ENCODE measurements at regions not wholly inside any gene's neighbourhood (a gene's known extent, or its start where the extent isn't known, plus 50 kb on each side); places are given as distances from the start of the nearest gene placed in this dataset.
"Not testable (repeated sequence)": the region's sequence is repeated elsewhere in the genome, so short reads cannot be mapped to it uniquely, and the experiment has no call there.

DNA sequence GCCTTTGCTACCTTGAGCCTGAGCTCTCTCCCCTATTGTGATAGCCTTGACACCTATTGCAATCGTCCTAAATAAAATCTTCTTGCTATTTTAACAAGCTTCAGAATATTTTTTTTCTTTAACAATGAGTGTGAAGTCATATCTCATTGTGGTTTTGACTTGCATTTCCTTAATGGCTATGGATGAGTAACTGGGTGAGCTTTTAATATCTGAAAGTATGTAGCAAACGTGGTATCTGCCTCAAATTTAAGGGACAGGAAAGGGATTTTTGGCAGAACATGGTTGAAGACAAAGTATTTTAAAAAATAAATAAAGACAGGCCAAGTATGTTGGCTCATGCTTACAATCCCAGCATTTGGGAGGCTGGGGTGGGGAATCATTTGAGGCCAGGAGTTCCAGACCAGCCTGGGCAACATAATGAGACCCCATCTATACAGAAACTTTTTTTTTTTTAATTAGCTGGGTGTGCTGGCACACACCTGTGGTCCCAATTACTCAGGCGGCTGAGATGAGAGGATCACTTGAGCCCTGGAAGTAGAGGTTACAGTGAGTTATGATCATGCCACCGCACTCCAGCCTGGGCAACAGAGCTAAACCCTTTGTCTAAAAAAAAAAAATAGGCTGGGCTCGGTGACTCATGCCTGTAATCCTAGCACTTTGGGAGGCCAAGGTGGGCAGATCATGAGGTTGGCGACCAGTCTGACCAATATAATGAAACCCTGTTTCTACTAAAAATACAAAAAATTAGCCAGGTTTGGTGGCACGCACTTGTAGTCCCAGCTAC lies 319.3 kb upstream of the NRP1 start:
- H3K4me1 Mint-ChIP-seq: no peaks in the 10 kb centered on the region
- no peak for ATAC-seq
- H3K27me3 Mint-ChIP-seq: no peaks in the 10 kb centered on the region
- H3K4me3 Mint-ChIP-seq: no peak overlapping the region
- H3K27ac Mint-ChIP-seq: no peak overlapping the region
- H3K36me3 Mint-ChIP-seq: no peaks in the 10 kb centered on the region
- peaks cover 11% of the 10 kb centered on the region for H3K9me3 Mint-ChIP-seq

DNA sequence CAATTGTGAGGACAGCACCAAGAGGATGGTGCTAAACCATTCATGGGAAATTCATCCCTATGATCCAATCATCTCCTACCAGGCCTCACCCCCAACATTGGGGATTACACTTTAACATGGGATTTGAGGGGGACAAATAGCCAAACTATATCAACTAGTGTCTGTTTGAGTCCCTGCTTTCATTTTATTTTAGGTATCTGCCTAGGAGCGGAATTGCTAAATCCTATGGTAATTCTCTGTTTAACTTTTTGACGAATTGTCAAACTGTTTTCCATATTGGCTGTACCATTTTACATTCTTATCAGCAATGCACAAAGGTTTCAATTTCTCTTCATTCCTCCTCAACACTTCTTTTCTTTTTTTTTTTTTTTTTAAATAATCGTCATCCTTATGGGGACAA lies 318.4 kb upstream of the NRP1 start:
- Mint-ChIP-seq H3K36me3 (no peaks in the 10 kb centered on the region), H3K9me3 (peaks cover 18% of the 10 kb centered on the region), H3K27ac (no peak overlapping the region)

DNA sequence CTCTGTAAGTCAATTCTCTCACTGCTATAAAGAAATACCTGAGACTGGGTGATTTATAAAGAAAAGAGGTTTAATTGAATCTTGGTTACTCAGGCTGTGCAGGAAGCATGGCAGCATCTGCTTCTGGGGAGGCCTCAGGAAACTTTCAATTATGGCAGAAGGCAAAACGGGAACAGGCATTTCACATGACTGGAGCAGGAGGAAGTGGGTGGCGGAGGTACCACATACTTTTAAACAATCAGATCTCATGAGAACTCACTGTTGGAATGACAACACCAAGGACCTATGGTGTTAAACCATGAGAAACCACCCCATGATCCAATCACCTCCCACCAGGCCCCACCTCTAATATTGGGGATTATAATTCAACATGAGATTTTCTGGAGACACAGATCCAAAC lies 315.7 kb upstream of the NRP1 start:
- peaks cover 18% of the 10 kb centered on the region for H3K9me3 Mint-ChIP-seq
- not testable (repeated sequence) for H3K4me1 Mint-ChIP-seq, H3K27me3 Mint-ChIP-seq, H3K36me3 Mint-ChIP-seq, H3K27ac Mint-ChIP-seq, ATAC-seq, H3K4me3 Mint-ChIP-seq

More for the DNA sequence above, 318.4 kb upstream of the NRP1 start:
- H3K4me3 Mint-ChIP-seq: no peak overlapping the region
- ATAC-seq: no peak
- H3K4me1 Mint-ChIP-seq: no peaks in the 10 kb centered on the region
- H3K27me3 Mint-ChIP-seq: no peaks in the 10 kb centered on the region

DNA sequence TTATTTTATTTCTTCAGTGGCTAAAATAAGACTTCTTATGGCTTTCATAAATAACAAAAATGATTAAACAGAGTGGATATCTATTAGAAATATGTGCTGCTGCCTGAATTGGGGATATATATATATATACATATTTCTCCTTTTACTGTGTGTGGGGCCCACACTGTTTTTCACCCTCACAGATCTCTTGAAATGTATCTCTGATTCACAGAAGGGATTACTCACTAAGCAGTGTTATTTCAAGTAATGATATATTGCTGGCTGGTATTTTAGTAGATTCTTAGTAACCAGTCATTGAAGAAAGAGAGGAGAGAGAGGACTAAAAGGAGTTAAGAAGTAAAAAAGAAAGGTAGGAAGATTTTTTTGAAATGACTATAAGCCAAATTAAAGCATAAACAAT lies 308.6 kb upstream of the NRP1 start:
- H3K4me3 Mint-ChIP-seq: no peak overlapping the region
- no peaks in the 10 kb centered on the region for H3K4me1 Mint-ChIP-seq
- peaks cover 7% of the 10 kb centered on the region for H3K9me3 Mint-ChIP-seq
- H3K27ac Mint-ChIP-seq: no peak overlapping the region
- no peak for ATAC-seq
- H3K36me3 Mint-ChIP-seq: no peaks in the 10 kb centered on the region
- no peaks in the 10 kb centered on the region for H3K27me3 Mint-ChIP-seq

DNA sequence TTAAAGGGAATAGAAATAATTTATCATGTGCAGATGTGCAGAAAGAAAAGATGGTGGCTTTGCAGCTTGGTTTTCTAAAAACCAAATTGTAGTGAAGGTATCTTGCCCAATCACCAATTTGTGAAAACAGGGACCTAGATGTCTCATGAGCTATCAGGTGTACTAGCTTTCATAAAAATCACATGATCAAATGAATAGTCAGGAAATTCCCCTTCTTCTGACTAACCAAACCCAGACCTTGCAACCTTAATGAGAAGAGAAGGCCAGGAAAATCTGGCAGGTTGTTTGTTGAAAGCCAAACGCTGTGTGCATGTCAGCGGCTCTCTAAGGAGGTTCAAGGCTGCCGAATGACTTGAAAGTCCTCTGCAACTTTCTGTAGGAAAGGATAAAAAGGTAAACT lies 304.4 kb upstream of the NRP1 start:
- ATAC-seq: no peak

DNA sequence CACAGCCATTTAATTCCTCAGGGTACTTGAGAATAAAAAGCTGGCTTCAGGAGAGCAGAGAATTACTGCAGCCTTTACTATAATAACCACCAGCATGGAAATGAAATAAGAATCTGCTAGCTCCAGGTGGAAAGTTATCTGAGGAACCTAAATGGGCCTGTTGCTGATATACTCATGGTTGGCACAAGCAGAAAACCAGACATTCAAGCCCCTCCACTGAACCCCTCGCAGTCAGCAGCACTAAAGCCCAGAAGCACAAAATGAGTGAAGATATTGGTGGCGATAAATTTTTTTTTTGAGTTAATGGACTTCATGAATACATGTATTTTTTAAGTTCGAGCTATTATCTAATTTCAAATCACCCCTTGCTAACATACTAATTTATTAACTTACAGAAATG lies 303.9 kb upstream of the NRP1 start:
- Mint-ChIP-seq H3K9me3 (peaks cover 6% of the 10 kb centered on the region), H3K4me3 (no peak overlapping the region), H3K27ac (no peak overlapping the region), H3K36me3 (no peaks in the 10 kb centered on the region), H3K27me3 (no peaks in the 10 kb centered on the region), H3K4me1 (no peaks in the 10 kb centered on the region)
- no peak for ATAC-seq

More for the DNA sequence above, 304.4 kb upstream of the NRP1 start:
- Mint-ChIP-seq H3K4me1 (no peaks in the 10 kb centered on the region), H3K36me3 (no peaks in the 10 kb centered on the region), H3K4me3 (no peak overlapping the region), H3K27me3 (no peaks in the 10 kb centered on the region), H3K27ac (no peak overlapping the region), H3K9me3 (peaks cover 8% of the 10 kb centered on the region)

DNA sequence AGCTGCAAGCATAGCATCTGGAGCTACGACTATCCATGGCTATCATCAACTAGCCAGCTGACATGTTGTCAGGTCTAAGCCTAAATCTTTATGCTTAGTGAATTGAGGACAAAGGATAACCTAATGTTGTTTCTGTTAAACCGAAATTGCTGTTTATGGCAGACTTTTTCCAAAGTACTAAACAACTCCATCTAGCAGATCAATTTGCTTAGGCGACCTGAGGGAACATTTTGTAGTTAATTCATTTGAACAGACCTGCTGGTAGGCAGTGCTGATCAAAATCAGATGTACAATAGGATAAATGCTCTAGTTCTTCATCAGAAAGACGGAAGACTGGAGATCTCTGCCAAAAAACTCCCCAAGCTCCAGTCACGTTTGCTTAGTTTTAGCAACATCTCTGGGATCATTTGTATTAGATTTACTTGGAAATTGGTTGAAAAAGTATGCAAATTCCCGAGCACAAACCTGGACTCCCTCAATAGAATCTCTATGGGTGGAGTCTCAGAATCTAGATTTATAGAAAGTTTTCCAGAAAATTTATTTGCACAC lies 301.6 kb upstream of the NRP1 start:
- no peaks in the 10 kb centered on the region for H3K4me1 Mint-ChIP-seq
- ATAC-seq: no peak
- no peaks in the 10 kb centered on the region for H3K27me3 Mint-ChIP-seq
- H3K9me3 Mint-ChIP-seq: peaks cover 6% of the 10 kb centered on the region
- H3K36me3 Mint-ChIP-seq: no peaks in the 10 kb centered on the region
- no peak overlapping the region for H3K4me3 Mint-ChIP-seq
- H3K27ac Mint-ChIP-seq: no peak overlapping the region

DNA sequence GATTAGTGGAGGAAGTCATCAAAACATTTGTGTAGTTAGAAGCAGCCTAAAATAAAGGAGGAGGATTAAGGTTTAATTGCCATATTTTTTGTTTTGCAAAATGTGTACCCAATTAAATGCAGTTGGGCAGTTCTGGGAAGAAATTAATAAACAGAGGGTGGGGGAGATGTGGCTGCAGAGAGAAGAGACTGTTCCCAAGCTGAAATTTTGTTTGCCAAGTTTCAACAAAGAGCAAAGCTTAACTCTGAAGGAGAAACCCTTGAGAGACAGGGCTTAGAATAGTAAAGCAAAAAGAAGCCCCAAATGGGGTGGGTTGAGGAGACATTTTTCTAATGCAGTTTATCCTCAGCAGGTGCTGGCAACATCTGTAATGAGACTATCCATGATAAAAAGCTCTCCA lies 298.0 kb upstream of the NRP1 start:
- no peaks in the 10 kb centered on the region for H3K4me1 Mint-ChIP-seq
- no peaks in the 10 kb centered on the region for H3K36me3 Mint-ChIP-seq
- H3K9me3 Mint-ChIP-seq: peaks cover 3% of the 10 kb centered on the region
- H3K27ac Mint-ChIP-seq: no peak overlapping the region
- H3K4me3 Mint-ChIP-seq: no peak overlapping the region
- no peaks in the 10 kb centered on the region for H3K27me3 Mint-ChIP-seq
- no peak for ATAC-seq

DNA sequence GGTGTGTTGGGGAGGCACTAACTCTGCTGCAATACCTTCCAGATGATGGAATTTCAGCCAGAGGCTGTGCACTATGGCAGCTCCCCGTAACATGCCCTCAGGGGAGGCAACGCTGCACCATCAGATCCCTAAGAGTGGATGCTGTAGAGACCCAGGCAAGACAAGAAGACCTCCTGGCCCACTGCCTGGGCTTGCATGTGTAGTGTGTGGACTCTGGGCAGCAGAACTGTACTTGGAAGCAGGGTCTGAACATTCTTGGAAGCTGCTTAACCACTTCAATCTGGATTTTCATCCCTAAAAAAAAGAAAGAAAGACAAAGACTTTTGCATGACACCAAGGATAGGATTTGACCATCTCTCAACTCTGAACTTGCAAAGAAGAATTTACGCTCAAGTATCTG lies 297.5 kb upstream of the NRP1 start:
- Mint-ChIP-seq H3K27me3 (no peaks in the 10 kb centered on the region), H3K36me3 (no peaks in the 10 kb centered on the region), H3K4me1 (no peaks in the 10 kb centered on the region), H3K4me3 (no peak overlapping the region), H3K9me3 (peaks cover 3% of the 10 kb centered on the region), H3K27ac (no peak overlapping the region)
- ATAC-seq: no peak

DNA sequence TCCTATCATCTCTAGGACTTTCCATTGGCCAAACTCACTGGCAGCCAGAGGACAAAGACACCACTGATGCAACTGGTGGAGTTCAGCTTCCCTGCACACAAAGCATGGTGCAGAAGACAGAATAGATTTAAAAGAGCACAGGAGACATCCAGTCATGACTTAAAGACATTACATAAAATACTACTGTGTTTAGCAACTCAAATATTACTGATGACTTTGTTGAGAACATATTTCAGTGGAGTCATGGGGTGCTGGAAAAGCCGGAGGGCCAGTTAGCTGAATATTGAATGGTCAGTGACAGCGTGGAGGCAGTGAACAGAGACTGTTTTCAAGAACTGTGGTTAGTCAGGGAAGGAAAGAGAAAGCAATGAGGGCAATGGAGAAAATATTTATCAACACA lies 296.3 kb upstream of the NRP1 start:
- Mint-ChIP-seq H3K36me3 (no peaks in the 10 kb centered on the region), H3K27me3 (peaks cover 5% of the 10 kb centered on the region), H3K27ac (no peak overlapping the region), H3K4me3 (no peak overlapping the region), H3K9me3 (peaks cover 7% of the 10 kb centered on the region), H3K4me1 (no peaks in the 10 kb centered on the region)
- no peak for ATAC-seq

DNA sequence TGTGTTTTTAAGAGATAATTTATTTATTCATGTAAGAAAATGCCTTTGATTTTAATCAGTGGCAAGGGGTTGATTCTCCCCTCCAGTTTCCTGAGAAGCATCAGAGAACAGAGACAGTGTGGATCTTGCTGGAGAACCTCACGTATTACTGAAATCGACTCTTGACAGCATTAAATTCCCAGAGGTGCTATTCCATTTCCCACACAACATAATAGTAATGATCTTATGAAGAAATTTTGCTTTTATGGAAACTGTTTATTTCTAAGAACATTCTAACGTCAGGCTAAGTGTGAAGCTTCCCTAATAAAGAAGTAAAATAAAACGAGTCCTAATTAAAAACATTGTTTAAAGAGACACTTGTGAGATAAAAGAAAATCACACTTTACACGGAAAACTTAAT lies 293.1 kb upstream of the NRP1 start:
- no peak for ATAC-seq
- H3K9me3 Mint-ChIP-seq: peaks cover 4% of the 10 kb centered on the region
- H3K27ac Mint-ChIP-seq: no peak overlapping the region
- H3K36me3 Mint-ChIP-seq: no peaks in the 10 kb centered on the region
- H3K4me3 Mint-ChIP-seq: no peak overlapping the region
- no peaks in the 10 kb centered on the region for H3K4me1 Mint-ChIP-seq
- H3K27me3 Mint-ChIP-seq: peaks cover 8% of the 10 kb centered on the region

DNA sequence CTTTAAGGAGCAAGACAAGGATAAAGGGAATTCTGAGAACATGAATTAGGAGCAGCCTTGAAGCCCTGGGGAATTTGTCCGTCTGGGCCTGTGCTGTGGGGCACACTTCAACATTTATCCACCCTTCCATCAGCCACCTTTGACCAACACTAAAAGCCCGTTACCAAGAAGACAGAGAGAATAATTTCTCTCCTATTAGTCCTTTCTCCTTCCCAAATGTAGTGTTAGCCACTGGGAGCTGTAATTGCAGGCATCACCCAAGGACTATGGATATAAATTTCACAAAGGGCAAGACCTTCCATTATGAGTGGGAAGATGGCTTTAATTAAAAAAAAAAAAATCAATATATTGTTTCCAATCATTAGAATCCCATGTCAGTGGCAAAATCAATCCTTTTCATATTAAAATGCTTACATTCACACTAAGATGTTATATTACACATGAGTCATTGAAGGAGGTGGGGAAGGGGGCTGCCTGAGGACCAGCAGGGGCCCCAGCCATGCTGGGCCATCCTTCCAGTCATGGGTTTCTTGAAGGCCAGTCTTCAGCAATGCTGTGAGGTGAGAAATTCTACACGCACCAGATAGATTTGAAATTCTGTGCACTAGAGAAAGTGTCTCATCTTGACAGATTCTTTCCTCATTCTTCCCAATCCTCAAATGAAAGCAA lies 292.5 kb upstream of the NRP1 start:
- no peak overlapping the region for H3K4me3 Mint-ChIP-seq

DNA sequence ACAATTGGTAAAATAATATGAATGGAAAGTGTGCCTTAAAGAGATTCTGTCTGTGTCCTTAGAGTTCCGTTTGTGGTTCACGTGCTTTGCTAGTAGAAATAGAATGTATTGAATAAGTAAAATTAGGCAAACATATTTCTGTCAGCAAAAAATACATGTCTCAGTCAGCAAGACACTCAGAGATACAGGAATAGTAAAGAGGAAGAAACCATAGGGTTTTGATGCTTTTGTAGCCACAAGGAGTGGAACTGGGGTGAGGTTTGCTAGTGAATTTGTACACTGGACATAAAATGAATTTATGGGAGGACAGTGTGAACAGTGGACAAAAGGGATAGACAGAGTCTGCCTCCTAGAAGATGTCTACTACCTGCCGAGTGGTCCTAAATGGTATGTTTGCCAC lies 289.2 kb upstream of the NRP1 start:
- Mint-ChIP-seq H3K4me3 (no peak overlapping the region), H3K4me1 (no peaks in the 10 kb centered on the region), H3K27me3 (peaks cover 8% of the 10 kb centered on the region), H3K27ac (no peak overlapping the region), H3K36me3 (no peaks in the 10 kb centered on the region), H3K9me3 (peaks cover 4% of the 10 kb centered on the region)
- no peak for ATAC-seq

More for the DNA sequence above, 292.5 kb upstream of the NRP1 start:
- ATAC-seq: no peak
- Mint-ChIP-seq H3K27me3 (peaks cover 8% of the 10 kb centered on the region), H3K9me3 (peaks cover 4% of the 10 kb centered on the region), H3K27ac (no peak overlapping the region), H3K4me1 (no peaks in the 10 kb centered on the region), H3K36me3 (no peaks in the 10 kb centered on the region)

DNA sequence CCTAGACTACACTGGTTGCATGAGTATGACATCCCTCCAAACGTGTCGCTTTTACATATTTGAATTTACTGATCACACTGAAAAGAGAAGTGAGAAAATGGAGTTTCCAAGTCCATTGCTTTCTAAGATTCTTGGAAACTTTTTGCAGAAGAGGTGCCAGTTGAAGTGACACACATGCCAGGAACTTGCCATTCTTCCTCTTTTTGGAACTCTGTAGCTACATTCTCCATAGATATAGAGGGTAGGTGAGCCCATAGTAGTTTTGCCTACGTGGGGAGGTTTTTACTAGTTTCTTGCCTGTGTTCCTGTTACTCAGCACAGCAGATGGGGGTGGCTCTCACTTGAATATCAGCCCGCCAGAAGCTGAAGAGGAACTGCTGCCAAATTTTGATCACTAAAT lies 286.6 kb upstream of the NRP1 start:
- no peaks in the 10 kb centered on the region for H3K36me3 Mint-ChIP-seq
- H3K4me1 Mint-ChIP-seq: no peaks in the 10 kb centered on the region
- H3K27ac Mint-ChIP-seq: no peak overlapping the region
- no peak overlapping the region for H3K4me3 Mint-ChIP-seq
- no peak for ATAC-seq
- H3K27me3 Mint-ChIP-seq: peaks cover 6% of the 10 kb centered on the region
- peaks cover 7% of the 10 kb centered on the region for H3K9me3 Mint-ChIP-seq

DNA sequence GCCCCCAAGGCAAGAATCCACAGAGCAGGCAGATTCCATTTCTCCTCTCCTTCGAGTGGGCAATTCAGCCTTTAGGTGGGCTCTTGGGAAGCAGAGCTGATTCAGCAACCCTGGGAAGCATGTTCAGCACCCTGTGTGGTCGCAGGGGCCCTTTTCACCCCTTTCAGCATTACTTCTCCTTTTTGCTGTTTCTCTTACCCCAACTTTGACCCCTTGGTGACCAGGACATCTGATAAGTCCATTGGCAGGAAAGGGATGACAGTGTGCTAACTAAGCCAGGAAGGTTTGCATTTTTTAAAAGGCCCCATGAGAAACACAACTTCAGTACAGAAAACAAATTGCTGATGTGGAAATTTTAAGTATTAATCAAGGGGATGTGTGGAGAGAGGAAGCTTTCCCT lies 283.7 kb upstream of the NRP1 start:
- ATAC-seq: no peak
- H3K4me3 Mint-ChIP-seq: no peak overlapping the region
- H3K36me3 Mint-ChIP-seq: no peaks in the 10 kb centered on the region
- H3K9me3 Mint-ChIP-seq: peaks cover 8% of the 10 kb centered on the region
- no peaks in the 10 kb centered on the region for H3K4me1 Mint-ChIP-seq
- no peaks in the 10 kb centered on the region for H3K27me3 Mint-ChIP-seq
- no peak overlapping the region for H3K27ac Mint-ChIP-seq

All from stimulated activated memory B cell treated with anti-CD40 and anti-IgM and Interleukin-4, amounts not matched to agents 10 μg/mL and 1 μg/mL and 100 μg/mL, for 72 hours (primary cell).